ENCODE measurements at regions not wholly inside any gene's neighbourhood (a gene's known extent, or its start where the extent isn't known, plus 50 kb on each side); places are given as distances from the start of the nearest gene placed in this dataset.

DNA sequence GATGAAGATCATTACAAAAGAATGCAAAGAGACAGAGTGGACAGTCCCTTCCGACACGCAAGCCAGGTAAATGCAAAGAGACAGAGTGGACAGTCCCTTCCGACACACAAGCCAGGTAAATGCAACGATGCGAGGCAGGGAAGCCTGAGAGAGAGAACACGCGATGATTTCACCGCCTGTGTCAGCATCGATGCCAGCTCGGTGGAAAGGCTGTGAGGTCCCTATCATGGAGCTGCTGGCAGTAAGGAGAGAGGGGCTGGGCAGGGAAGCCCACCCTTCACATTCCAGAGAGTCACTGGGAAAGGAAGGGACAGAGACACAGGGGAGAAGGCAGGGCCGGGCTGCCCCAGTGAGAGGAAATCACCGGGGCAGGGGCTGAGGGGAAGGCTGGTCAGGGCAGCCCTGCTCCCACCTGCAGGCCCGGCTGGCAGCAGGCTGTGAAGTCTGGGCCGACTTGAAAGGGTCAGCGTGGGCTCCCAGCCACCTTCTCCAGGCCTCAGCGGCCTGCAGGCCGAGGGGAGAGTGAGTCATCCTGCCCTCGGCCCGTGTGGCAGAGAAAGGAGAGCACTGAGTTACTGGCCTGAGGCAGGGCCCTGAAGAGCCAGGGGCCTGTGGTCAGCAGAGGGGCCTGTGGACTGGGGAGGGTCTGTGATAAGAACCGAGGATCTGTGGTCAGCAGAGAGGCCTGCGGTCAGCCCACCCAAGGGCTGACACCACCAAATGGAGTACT is 80.4 kb downstream of the DACT2 start:
- TF ChIP-seq ZBTB7A (IDR thresholded peaks at IDR 0.05; ENCODE audit: low read depth), result no peak
- no peak for TF ChIP-seq FOXM1 (IDR thresholded peaks at IDR 0.05; ENCODE audit: borderline replicate concordance, low read depth)
- no peak for TF ChIP-seq EGR1 (IDR thresholded peaks at IDR 0.05)
- no peak for TF ChIP-seq CREB1 (IDR thresholded peaks at IDR 0.05; ENCODE audit: low read depth)
- TF ChIP-seq EP300 (IDR thresholded peaks at IDR 0.05; ENCODE audit: borderline replicate concordance), result no peak
- TF ChIP-seq YY1 (IDR thresholded peaks at IDR 0.05; ENCODE audit: low read depth), result no peak
- TF ChIP-seq, protein P1, sequence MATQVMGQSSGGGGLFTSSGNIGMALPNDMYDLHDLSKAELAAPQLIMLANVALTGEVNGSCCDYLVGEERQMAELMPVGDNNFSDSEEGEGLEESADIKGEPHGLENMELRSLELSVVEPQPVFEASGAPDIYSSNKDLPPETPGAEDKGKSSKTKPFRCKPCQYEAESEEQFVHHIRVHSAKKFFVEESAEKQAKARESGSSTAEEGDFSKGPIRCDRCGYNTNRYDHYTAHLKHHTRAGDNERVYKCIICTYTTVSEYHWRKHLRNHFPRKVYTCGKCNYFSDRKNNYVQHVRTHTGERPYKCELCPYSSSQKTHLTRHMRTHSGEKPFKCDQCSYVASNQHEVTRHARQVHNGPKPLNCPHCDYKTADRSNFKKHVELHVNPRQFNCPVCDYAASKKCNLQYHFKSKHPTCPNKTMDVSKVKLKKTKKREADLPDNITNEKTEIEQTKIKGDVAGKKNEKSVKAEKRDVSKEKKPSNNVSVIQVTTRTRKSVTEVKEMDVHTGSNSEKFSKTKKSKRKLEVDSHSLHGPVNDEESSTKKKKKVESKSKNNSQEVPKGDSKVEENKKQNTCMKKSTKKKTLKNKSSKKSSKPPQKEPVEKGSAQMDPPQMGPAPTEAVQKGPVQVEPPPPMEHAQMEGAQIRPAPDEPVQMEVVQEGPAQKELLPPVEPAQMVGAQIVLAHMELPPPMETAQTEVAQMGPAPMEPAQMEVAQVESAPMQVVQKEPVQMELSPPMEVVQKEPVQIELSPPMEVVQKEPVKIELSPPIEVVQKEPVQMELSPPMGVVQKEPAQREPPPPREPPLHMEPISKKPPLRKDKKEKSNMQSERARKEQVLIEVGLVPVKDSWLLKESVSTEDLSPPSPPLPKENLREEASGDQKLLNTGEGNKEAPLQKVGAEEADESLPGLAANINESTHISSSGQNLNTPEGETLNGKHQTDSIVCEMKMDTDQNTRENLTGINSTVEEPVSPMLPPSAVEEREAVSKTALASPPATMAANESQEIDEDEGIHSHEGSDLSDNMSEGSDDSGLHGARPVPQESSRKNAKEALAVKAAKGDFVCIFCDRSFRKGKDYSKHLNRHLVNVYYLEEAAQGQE (IDR thresholded peaks at IDR 0.05; ENCODE audit: low read depth), result no peak
- no peak for TF ChIP-seq CEBPB (IDR thresholded peaks at IDR 0.05)

Data from Ishikawa (cell line).